ENCODE measurements at regions not wholly inside any gene's neighbourhood (a gene's known extent, or its start where the extent isn't known, plus 50 kb on each side); places are given as distances from the start of the nearest gene placed in this dataset.

DNA sequence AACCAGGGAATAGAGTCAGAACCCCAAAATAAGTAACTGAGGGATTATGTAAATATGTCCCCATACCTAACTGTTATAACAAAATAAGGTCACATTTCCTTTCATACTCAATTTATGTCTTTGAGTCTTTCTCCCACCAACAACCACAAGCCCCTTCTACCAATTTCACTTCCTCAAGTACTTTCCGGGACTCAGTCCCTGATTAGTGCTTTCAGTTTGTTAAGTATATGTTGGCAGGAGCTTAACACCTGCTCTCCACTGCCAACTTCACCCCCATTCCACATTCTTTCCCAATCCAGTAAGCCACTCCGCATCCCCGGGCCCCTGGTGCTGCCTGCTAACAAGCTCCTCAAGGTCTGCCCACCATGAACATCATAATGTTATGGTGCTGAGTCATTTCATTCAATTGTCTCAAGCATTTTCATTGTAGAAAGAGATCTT is 71.3 kb upstream of the SPRY1 start:
- H3K27me3 ChIP-seq, result no peaks in the 10 kb centered on the region
- WGBS, 4 donors, result 67 to 76% (median 71%) methylated on average over 3 of the region's 3 CpGs
- intact Hi-C loops (cut with DNase I), result no loop called here
- TF ChIP-seq, protein P1, sequence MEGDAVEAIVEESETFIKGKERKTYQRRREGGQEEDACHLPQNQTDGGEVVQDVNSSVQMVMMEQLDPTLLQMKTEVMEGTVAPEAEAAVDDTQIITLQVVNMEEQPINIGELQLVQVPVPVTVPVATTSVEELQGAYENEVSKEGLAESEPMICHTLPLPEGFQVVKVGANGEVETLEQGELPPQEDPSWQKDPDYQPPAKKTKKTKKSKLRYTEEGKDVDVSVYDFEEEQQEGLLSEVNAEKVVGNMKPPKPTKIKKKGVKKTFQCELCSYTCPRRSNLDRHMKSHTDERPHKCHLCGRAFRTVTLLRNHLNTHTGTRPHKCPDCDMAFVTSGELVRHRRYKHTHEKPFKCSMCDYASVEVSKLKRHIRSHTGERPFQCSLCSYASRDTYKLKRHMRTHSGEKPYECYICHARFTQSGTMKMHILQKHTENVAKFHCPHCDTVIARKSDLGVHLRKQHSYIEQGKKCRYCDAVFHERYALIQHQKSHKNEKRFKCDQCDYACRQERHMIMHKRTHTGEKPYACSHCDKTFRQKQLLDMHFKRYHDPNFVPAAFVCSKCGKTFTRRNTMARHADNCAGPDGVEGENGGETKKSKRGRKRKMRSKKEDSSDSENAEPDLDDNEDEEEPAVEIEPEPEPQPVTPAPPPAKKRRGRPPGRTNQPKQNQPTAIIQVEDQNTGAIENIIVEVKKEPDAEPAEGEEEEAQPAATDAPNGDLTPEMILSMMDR (IDR thresholded peaks at IDR 0.05), result no peak
- TF ChIP-seq POLR2A (IDR thresholded peaks at IDR 0.05), result no peak
- H3K4me3 ChIP-seq, result no peak overlapping the region
- peaks cover 0 to 9% (median 0%) of the 10 kb centered on the region in 3 donors for H3K9me3 ChIP-seq (replicated peaks in 1 of 3)
- no peak for DNase-seq
- no peaks in the 10 kb centered on the region for H3K4me1 ChIP-seq (replicated peaks in 1 of 2)
- H3K27ac ChIP-seq, result no peak overlapping the region
- no peaks in the 10 kb centered on the region for H3K36me3 ChIP-seq (replicated peaks in 1 of 2)

DNA sequence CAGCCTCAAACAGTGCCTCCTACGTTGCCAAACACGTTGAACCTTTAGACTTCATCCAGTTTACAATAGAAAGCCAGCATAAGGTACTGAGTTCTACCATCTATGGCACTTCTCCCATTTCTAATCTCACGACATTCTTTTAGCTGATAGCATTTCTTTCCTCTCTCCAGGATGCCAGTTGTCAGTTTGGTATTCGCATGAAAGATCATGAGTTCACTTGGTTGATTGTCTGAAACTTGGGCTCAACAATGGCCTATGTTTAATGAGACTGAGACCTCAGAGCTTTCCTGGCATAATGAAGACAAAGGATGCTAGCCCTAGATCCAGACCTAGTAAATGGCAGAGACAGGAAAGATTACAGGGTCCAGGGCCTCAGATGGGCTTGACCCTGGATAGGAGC is 69.2 kb upstream of the SPRY1 start:
- no peak for DNase-seq
- intact Hi-C loops (cut with DNase I), result no loop called here
- no peaks in the 10 kb centered on the region for H3K4me1 ChIP-seq (replicated peaks in 1 of 2)
- H3K9me3 ChIP-seq (replicated peaks in 1 of 3), result no peaks in the 10 kb centered on the region
- H3K36me3 ChIP-seq (replicated peaks in 1 of 2), result no peaks in the 10 kb centered on the region
- H3K27ac ChIP-seq, result no peak overlapping the region
- no peak overlapping the region for H3K4me3 ChIP-seq
- TF ChIP-seq, protein P1 (IDR thresholded peaks at IDR 0.05), result no peak
- TF ChIP-seq POLR2A (IDR thresholded peaks at IDR 0.05), result no peak
- H3K27me3 ChIP-seq, result no peaks in the 10 kb centered on the region
- 77 to 85% (median 81%) methylated on average over 4 of the region's 4 CpGs for WGBS, 4 donors

DNA sequence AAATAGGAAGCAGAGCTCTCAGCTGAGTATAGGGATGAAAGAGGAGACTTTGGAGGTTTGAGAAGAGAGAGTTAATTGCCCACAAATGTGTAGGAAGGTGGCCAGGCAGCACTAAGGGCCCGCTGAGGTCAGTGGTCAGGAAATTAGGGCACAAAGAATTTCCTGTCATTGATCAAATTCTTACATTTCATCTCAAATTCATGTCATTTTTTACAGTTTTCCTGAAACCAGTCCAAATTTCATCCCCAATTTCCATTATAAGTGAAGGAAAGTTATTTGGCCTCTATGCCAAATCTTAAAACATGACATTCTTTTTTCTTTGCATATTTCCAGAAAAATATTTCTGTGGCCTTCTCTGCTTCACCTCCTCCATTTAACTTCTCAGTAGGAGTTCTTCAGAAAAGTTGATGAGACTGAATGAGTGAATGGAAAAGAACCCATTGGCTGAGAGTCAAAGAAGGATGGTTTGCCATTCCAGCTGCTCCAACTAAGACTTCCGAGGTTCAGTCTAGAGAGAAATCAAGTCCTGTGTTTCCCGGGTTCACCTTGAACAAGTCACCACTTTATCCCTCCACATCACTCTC is 68.7 kb upstream of the SPRY1 start:
- no peak for TF ChIP-seq POLR2A (IDR thresholded peaks at IDR 0.05)
- TF ChIP-seq, protein P1 (IDR thresholded peaks at IDR 0.05), result no peak
- no peaks in the 10 kb centered on the region for H3K9me3 ChIP-seq (replicated peaks in 1 of 3)
- WGBS, 4 donors, result 44 to 78% (median 57%) methylated on average over 3 of the region's 3 CpGs
- no peaks in the 10 kb centered on the region for H3K4me1 ChIP-seq (replicated peaks in 1 of 2)
- H3K27ac ChIP-seq, result no peak overlapping the region
- intact Hi-C loops (cut with DNase I), result no loop called here
- H3K27me3 ChIP-seq, result no peaks in the 10 kb centered on the region
- no peak for DNase-seq
- no peak overlapping the region for H3K4me3 ChIP-seq
- no peaks in the 10 kb centered on the region for H3K36me3 ChIP-seq (replicated peaks in 1 of 2)

DNA sequence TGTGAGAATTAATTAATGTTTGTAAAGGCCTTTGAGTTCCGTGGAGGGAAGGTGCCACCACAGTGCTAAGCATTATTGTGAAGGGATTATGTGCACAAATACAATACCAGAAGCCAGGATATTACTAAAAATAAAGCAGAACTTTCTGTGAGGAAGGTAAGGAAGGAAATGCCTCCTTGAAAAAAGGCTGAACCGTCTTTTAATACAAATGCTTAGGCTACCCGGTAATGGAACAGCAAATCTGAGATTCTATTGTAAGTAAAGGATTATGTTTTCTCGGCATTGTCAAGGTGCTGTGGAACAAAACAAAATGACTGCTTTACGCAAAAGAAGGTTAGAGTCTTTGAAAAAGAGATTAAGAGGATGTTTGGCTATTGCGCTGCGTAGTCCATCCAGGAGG is 57.9 kb upstream of the SPRY1 start:
- H3K9me3 ChIP-seq (replicated peaks in 1 of 3), result no peaks in the 10 kb centered on the region
- 70 to 74% (median 73%) methylated on average over 7 of the region's 7 CpGs for WGBS, 4 donors
- H3K4me3 ChIP-seq, result no peak overlapping the region
- H3K27me3 ChIP-seq, result no peaks in the 10 kb centered on the region
- no peak overlapping the region for H3K27ac ChIP-seq
- no peak for DNase-seq
- intact Hi-C loops (cut with DNase I), result no loop called here
- no peak for TF ChIP-seq POLR2A (IDR thresholded peaks at IDR 0.05)
- TF ChIP-seq, protein P1 (IDR thresholded peaks at IDR 0.05), result no peak
- H3K36me3 ChIP-seq (replicated peaks in 1 of 2), result no peaks in the 10 kb centered on the region
- H3K4me1 ChIP-seq (replicated peaks in 1 of 2), result no peaks in the 10 kb centered on the region

Measured in adrenal gland (tissue), 9 donors.